DMS79 (cell line): ENCODE measurements at regions not wholly inside any gene's neighbourhood (a gene's known extent, or its start where the extent isn't known, plus 50 kb on each side); places are given as distances from the start of the nearest gene placed in this dataset.

ENCODE experiments used
- DNase-seq: peaks from one replicate; lab custom pipeline; 2025; lab: John Stamatoyannopoulos, UW

GRCh38 chr14:54090274-54090673 is 133.6 kb upstream of the BMP4 start:
- no peak for DNase-seq

GRCh38 chr14:54094765-54095164 is 138.1 kb upstream of the BMP4 start:
- no peak for DNase-seq

DNA sequence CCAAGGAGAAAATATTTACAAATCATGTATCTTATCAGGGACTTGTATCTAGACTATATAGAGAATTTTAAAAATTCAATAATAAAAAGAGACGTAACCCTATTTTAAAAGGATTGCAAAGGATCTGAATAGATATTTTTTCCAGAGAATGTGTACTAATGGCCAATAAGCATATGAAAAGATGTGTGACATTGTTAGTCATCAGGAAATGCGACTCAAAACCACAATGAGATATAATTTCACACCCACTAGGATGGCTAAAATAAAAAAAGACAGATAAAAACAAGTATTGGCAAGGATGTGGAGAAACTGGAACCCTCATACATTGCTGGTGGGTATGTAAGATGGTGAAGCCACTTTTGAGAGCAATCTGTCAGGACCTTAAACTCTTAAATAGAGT is 141.9 kb upstream of the BMP4 start:
- DNase-seq, result no peak

- DNase-seq, result no peak
Measured at GRCh38 chr14:54102051-54102456, 145.4 kb upstream of the BMP4 start.

DNA sequence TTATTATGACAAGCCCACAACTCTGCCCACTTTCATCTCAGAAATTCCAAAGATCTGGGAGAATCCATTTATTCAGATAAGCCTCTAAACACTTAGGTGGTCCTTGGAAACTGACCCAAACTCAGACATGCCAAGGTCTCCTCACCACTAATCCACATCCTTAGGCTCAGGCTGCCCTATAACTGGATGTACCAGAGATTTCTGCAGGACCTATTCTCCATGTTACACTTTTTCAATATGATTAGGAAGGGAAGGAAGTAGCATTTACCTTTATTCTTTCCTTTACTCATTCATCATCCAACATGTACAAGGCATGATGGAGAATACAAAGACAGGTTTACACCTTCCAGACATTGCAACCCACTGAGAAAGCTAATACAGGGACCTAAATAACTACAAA is 145.9 kb upstream of the BMP4 start:
- no peak for DNase-seq

DNA sequence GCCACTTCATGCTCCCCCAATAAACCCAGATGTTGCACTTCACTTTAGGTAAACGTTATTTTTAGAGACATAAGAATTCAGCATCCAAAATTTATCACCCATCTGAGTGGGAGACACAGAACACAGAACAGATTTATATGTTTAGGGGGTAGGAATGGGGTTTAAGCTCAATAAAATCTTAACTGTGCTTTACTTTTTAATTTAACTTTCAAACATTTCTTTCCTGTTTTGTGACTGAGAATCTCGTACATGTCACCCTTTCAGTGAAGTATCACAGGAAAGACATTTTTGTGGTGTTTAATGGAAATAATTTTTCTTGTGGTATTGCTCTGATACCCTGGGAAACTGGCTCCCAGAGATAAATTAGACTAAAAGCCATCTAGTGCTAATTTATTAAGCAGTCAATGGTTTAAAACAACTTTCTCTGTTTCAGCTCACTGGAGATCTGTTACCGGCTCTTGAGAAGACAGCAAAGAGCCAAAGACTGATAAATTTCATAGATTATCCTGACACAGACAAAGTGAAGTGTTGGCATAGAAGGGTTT is 148.0 kb upstream of the BMP4 start:
- DNase-seq, result no peak

GRCh38 chr14:54105406-54105805 is 148.8 kb upstream of the BMP4 start:
- DNase-seq, result no peak

- DNase-seq, result no peak
Measured at GRCh38 chr14:54105898-54106297, 149.3 kb upstream of the BMP4 start.

- no peak for DNase-seq
Measured at GRCh38 chr14:54106661-54107377, 150.2 kb upstream of the BMP4 start.

DNA sequence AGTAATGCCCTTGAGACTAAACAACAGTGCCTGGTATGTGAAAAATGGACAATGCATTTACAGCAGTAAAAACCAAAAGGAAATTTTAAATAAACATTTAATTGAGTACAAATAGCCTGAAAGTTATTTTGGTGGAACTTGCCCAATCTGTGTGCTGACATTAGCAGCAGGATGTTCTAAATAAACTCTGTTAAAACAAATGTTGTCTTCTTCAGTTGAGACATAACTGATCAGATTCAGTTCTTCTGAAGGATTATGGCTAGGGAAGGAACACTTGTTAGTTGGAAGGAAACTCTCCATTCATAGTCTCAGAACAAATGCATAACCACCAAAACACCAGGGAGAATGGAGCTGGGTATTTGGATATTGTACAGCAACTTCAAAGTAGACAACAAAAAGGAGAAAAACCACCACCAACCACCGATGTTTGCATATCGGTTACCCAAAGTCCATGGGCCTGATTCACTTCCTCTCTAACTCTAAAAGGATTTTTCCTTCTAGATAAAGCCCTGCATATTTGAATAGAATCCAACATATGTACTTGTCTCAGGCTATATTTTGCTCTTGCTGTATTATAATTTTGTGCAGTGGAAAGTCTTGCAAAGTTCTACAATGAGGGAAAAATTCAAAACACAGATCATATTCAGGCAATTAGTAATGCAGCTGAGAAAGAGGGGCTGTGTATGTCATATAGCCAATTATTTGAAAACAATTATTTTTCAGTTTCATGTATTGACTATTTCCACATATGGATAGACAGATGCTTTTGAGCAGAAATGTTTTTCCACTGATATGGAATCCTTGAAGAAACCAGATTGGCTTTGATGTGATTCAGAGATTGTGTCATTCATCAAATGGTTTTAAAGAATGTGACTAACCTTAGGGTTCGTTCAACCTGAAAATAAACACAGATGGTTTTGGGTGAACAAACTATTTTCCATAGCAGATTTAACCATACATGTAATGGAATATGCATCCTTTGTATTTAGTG is 152.2 kb upstream of the BMP4 start:
- DNase-seq, result no peak

- DNase-seq, result no peak
Measured at GRCh38 chr14:54109521-54110120, 153.0 kb upstream of the BMP4 start.

DNA sequence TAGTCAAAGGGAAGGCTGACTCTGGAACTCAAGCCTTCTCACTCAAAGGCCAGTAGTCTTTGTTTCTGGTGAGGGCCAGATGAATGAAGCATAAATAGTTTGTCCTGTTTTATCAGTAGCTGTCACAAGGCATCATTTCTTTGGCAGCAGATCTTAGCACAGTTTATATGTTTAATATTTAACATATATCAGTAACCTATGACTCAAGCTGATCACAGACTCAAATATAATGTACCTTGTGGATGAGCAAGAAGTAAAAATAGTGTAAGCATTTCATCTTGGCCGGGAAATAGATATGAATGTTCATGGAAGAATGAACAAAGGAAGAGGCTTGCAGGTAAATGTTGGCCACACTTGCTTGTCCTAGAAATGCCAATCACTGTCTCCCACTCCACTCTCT is 158.3 kb upstream of the BMP4 start:
- DNase-seq, result no peak

DNA sequence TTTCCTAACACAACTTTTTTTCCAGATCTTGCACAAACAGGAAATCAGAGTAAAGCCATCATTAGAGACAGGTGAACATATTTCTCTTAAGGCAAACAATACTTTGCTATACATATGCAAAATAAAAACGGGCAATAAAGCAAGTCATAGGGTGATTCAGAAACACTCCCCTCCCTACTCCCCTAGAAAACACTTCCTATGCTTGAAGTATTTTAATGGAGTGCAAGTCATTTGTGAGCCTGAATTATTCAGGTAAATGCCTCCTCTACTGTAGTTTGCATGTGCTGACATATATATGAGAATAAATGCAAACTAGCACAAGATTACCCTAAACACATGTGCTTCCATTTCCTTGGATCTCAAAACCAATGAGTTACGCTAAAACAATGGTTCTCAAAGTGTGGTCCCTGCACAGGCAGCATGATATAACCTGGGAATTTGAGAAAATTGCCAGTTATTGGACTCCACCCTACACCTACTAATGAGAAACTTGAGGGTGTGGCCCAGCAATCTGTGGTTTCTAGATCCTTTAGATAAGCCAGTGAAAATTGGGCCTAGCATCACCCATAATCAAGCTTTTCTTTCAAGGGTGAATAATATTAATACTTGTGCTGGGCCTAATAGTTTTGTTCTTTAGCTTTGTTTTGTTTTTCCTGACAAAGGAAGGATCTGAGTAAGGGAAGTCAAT is 159.7 kb upstream of the BMP4 start:
- DNase-seq, result no peak

DNA sequence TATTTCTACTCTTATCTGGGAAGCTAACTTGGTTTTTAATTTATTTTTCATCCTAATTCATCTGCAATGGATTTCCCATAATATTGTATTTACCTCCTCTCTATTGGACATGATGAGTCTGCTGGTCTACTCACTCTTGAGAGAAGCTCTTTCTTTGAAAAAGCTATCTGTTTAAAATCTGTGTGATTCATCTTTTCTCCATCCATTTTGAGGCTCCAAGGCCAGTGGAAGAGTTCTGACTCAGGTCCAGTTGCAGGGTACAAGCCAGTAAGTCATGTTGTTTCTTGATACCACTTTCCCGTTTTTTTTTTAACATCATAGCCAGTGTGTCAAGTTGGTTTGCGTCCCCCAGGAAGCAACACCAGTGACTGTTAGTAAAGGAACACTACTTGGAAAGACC is 160.3 kb upstream of the BMP4 start:
- DNase-seq, result no peak

DNA sequence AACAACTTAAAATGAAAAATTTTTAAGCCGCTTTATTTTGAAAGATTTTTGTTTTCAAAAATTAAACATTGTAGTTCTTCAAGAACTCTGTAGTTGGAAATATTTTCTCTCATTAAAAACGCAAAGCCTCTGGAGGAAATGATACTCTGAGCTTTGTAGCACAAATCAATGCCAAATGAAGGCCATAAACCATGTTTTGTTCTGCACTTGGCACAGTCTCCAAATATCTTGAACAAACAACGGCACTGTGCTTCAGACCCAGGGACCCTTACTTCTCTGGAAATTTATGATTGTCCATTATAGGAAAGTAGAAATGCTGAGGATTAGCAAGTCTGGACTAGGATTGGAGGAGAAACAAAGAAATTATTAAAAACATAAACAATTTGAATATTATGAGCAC is 160.8 kb upstream of the BMP4 start:
- DNase-seq, result no peak

GRCh38 chr14:54117924-54118323 is 161.3 kb upstream of the BMP4 start:
- no peak for DNase-seq

DNA sequence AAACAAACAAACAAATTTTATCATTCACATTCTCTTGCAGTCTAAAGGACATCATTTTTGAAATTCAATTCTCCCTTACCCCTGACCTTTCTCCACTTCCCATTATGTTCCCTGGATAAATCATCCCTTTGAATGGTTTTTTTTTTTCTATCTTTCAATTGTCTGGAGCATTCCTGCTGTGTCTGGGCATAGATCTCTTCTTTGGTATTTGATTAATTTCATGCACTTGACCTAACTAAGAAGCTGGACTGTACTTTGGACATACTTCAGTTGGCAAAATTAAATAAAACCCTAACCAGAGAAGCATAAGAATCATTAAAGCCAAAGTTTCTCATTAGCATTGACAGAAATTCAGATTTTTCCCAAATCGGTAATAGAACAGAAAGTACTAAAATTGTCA is 163.6 kb upstream of the BMP4 start:
- no peak for DNase-seq

- DNase-seq, result no peak
Measured at GRCh38 chr14:54121466-54122027, 164.9 kb upstream of the BMP4 start.

DNA sequence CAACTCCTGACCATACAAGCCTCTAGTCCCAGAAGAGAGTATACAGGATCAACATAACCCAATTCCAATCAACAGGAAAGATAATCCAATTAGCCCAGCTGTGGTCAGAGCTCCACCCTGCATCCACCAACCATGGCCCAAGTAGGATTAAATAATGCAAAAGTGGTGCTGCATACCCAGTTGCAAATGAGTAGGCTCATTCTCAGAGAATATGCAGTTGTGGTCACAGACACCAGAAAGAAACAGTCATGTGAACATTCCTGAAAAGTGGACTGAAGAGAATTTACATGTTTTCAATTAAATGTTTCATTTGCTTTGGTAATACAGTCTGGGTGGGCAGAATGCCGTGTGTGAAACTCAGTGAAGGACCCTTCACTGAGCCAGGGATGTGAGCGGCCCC is 167.2 kb upstream of the BMP4 start:
- no peak for DNase-seq

DNA sequence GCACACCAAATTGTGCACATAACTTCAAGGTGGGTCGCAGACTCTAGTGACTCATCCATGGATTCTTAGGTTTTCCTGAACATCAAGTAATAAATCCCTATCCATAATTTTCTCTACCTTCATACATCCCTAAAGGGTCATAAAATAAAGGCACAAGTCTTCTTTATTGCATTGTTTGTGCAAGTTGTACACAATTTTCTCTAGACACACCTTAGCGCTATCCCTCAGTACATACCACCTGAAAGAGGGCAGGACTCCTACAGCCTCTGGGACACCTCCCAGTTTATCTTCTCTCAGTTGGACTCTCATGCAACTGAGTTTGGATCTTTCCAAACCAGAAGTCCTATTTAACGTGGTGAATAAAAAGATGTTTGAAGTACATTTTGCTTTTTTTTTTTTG is 168.5 kb upstream of the BMP4 start:
- no peak for DNase-seq

- no peak for DNase-seq
Measured at GRCh38 chr14:54126947-54127346, 170.3 kb upstream of the BMP4 start.

DNA sequence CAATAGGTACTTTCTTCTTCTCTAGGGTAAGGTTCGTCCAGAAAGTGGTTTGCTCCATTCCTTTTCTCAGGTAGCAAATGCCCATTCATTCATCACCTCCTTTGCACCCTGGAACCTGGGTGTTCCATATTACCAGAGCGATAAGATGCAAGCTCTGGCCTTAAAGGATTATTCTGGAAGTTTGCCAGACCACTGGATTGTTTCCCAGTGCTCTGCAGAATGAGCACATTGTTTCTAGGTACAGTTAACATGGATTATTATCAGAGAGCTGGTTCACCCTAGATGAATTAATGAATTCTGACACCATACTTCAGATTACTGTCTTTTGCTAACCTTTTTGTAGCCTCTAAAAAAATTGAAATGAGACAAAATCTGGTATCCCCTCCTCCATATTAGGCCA is 170.9 kb upstream of the BMP4 start:
- no peak for DNase-seq
